Left renal cortex interstitium (tissue), 4 donors: ENCODE measurements at regions not wholly inside any gene's neighbourhood (a gene's known extent, or its start where the extent isn't known, plus 50 kb on each side); places are given as distances from the start of the nearest gene placed in this dataset.
A peak's percentile ranks its signal among the peaks of the same experiment; 100 is the strongest.

Experiments
- DNase-seq, 4 donors: peaks; one replicate each; pipeline ENCODE4 v3.0.0-alpha.2; 2013; ENCODE audit warnings: low read depth in 4 of 4, low spot score in 2 of 4, missing footprints in 1 of 4

DNA sequence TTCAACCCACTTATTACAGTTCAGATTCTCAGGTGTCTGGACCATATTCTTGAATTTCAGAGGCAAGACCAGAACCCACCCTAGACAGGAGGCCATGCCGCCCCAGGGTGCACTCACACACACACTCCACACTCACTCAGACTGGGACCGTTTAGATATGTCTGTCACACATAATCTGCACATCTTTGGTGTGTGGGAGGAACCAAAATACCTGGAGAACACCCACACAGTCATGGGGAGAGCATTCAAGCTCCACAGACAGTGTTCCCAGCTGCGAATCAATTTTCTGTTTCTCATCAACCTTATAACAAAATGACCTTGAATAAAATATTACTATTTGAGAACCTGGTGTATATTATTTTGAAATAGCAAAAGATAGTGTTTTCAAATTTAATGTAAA, 2353.0 kb downstream of the PCDH9 start:
- DNase-seq: no peak

DNA sequence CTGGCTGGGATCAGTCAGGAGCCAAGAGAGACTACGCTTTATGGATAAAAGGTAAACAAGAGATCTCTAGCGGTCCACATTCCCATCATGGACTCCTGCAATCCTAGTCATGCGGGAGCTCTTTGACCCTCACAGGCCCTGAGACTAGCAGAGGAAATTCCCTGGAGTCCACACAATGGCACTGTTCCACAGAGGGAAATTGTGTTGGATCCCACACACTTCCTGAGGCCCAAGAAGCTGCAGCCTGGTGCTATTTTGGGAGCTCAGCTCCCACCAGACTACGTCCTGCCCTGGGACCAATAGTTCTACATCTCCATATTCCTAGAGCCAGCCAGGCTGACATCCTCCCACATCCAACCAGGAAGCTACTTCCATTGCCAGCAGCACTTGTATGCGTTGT, 2358.4 kb downstream of the PCDH9 start:
- no peak for DNase-seq

GRCh38 chr13:64869539-64869938, 2360.6 kb downstream of the PCDH9 start:
- no peak for DNase-seq

DNA sequence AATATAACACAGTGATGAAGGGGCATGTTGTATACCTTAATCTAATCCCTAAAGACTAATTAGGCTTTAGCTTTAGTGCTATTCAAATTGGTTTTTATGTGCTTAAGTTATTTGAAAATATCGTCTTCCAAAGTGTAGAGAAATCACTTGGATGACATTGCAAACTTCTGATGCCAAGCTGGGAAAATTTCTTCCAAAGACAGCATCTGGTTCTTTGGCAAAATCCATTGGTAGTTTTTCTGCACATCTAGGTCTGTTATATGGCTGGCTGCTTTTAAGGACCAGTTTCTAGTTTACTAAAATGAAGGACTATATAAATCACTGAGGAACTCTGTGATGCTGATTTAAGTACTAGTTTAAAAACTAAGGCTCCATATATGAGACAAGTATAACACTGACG, 2362.3 kb downstream of the PCDH9 start:
- no peak for DNase-seq

GRCh38 chr13:64866331-64866730, 2363.8 kb downstream of the PCDH9 start:
- no peak for DNase-seq

GRCh38 chr13:64855506-64855905, 2374.6 kb downstream of the PCDH9 start:
- peak in 3 of 4 donors; percentile 7 to 24 (median 19) for DNase-seq

DNA sequence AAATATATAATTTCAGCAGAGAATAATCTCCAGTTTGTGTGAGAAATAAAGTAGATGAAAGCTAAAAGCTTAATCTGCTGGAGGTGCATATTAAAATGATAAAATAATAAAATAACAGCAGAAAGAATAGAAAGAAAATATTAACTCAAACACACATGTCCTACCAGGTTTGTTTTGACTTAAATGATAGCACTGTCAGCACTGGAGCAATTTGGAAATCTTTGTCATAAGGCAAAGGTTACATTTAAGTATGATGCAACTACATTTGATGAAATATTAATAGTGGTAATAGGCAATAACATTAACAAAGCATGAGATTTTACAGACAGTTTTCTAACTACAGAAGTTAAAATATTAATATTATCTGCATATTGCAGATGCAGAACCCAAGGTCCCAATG, 2380.1 kb downstream of the PCDH9 start:
- no peak for DNase-seq

- DNase-seq: peak in 1 of 4 donors; percentile 13
Measured at GRCh38 chr13:64849196-64849595, 2380.9 kb downstream of the PCDH9 start.

DNA sequence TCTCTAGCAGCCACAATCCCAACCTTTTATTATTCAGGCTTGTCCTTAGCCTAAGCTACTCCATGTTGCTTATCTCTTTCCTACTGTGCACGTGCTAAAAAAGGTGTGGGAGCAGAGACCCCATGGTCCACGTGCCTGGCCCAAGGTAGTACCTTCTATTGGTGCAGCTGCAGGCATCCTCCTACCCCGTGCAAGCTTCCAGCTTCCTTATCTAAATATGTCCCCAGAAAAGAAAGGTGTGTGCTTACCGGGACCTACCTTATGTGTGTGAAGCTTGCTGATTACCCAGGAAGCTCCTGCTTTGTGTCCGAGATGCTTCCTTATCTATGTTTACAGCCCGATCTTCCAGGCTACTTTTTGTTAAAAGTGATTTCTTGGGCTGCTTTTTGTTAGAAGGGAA, 2382.4 kb downstream of the PCDH9 start:
- DNase-seq: no peak

DNA sequence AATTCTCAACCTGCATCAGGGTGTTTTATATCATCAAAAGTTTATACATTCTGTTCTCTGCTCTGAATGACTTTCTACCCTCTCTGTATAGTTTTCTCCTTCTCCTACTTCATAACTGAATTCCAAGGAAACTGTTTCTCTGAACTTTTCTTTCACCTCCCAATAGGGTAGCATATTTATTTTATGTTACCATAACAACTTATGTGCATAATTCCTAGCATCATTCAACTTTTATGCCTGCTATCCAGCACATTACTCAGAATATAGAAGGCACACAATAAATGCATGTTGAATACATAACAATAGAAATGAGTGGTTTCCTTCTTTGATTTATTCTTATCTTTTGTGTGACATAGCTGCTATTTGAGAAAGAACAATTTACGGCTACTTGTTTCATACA, 2385.0 kb downstream of the PCDH9 start:
- no peak for DNase-seq

DNA sequence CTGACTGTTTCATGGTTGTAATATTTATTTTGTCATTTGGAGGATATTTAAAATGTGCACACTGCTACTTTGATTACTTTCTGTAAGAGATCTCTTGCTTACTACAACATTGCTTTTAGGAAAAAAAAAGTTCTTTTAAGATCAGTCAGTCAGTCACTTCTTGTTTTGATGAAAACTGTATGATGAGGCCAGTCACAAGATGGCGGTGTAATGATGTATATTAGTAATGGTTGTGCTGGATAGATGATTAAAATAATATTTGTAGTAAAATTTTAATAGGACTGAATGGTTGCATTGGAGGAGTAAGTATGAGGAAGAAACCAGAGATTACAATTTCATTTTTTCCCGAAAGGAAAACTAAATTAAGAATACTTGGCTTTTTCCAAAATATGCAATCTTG, 2411.1 kb downstream of the PCDH9 start:
- no peak for DNase-seq

DNA sequence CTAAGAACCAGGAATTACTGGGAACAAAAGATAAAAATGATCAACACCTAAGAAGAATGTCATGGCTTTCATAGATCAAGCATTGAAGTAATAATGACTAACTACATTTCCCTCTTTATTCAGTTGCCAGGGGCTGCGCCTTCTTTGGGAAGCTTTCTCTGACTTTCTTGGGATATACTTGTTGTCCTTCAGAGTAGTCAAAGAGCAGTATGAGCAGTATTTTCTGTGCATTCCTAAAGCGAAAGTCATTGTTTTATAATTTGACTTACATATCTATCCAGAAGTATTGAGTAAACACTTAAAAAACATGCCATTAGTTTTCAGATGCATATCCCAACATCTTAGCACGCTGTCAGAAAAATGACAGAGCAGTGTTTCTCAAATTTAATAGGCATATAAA, 2412.4 kb downstream of the PCDH9 start:
- no peak for DNase-seq

- no peak for DNase-seq
Measured at GRCh38 chr13:64810750-64811149, 2419.4 kb downstream of the PCDH9 start.

DNA sequence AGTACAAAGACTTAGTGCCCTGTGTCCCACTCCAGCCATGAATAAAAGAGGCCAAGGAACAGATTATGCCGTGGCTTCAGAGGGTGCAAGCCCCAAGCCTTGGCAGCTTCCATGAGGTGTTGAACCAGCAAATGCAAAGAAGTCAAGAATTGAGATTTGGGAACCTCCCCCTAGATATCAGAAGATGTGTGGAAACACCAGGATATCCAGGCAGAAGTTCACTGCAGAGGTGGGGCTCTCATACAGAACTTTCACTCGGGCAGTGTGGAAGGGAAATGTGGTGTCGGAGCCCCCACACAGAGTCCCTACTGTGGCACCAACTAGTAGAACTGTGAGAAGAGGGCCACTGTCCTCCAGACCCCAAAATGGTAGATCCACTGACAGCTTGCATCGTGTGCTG, 2421.4 kb downstream of the PCDH9 start:
- no peak for DNase-seq

- no peak for DNase-seq
Measured at GRCh38 chr13:64801768-64802167, 2428.4 kb downstream of the PCDH9 start.

DNA sequence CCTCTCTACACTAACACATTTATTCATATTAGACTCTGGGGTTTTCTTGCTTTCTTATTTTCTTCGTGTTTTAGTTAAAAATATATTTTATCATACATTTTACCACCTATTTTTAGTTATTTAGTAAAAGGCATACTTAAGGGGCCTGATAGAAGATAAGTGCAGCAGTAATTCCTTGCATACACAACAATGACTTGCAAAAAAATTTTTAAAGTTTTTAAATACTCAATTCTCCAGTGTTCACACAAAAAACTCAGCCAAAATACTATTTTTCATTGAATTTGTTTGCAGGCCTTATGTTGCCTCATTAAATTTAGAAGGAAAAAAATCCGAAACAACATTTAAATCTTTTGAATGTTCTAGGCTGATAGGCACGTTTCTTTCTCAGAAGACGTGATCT, 2431.7 kb downstream of the PCDH9 start:
- DNase-seq: no peak

DNA sequence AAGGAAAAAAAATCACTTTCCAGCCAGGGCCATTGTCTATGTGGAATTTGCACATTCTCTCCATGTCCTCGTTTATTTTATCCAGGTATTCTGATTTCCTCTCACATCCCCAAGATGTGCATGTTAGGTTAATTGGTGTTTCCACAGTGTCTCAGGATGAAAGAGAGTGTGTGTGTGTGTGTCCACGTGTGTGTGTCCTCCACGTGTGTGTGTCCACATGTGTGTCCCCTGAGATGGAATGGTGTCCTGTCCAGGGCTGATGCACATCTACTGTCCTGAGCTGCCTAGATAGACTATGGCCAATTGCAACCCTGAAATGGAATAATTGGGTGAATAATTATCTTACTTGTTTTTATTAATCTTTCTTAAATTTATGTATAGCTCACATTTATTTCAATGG, 2436.5 kb downstream of the PCDH9 start:
- no peak for DNase-seq

GRCh38 chr13:64793131-64793530, 2437.0 kb downstream of the PCDH9 start:
- DNase-seq: no peak

DNA sequence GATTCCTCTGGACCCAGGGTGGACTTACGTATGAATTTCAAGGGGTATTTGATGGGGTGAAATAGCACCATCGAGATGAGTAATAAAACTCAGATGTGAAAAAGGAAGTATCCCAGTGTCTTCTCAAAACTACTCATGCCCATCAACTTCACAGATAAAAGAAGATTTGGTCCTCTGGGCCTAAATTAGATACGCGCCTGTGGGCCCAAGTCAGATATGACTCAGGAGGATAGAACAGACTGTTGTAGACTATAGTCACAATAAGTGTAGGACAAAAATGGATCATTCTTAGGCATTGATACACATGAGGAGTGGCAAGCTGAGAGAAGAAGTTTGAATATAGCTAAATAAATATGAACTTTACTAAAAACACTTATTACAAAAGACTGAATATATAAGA, 2438.8 kb downstream of the PCDH9 start:
- no peak for DNase-seq

GRCh38 chr13:64782466-64782865, 2447.7 kb downstream of the PCDH9 start:
- DNase-seq: no peak

DNA sequence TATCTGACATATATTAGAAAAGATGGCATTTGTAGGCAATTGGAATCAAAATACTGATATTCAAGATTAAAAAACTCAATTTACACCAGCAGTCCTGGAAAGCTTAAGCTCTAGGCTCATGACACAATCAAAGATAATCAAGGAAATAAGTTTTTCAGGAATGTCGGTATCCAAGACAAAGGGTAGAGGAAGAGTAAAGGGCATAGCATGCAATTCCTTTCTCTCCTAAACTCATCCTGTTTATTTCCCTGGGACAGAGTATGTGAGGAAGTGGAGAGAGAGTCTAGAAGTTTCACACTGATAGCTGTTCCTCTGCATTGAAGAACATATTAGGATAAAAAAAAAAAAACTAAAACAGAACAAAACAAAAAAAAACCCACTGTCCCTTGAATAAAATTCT, 2452.1 kb downstream of the PCDH9 start:
- no peak for DNase-seq

DNA sequence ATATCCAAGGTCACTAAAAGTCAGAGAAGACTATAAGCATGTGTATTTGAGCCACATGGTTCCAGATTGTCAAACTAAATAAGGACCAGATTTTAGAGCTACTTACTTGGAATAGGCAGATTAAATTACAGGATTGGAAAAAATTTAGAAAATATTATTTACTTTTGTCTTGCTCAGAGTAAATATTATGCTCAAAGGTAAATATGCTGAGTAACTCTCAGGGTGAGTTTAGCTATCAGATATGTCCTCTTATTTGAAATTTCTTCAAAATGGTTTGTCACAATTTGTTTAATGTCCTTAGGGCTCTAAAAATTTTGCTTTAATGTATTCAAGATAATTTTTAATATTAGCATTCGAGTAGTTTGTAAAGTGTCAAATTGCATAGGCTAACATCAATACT, 2455.2 kb downstream of the PCDH9 start:
- DNase-seq: no peak

DNA sequence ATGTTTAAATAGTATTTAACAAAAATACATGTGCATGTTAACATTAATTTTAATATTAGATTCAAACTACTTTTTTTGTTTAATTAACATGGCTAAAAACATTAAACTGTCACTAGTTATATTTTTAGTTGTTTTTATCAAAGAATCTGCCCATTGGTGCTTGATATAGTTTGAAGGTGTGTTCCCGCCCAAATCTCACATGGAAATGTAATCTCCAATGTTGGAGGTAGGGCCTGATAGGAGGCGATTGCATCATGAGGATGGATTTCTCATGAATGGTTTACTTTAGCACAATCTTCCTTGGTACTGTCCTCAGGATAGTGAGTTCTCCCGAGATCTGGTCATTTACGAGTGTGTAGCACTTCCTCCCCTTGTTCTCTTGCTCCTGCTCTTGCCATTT, 2459.4 kb downstream of the PCDH9 start:
- no peak for DNase-seq

GRCh38 chr13:64767054-64767453, 2463.1 kb downstream of the PCDH9 start:
- no peak for DNase-seq
